ENCODE measurements at regions not wholly inside any gene's neighbourhood (a gene's known extent, or its start where the extent isn't known, plus 50 kb on each side); places are given as distances from the start of the nearest gene placed in this dataset.

DNA sequence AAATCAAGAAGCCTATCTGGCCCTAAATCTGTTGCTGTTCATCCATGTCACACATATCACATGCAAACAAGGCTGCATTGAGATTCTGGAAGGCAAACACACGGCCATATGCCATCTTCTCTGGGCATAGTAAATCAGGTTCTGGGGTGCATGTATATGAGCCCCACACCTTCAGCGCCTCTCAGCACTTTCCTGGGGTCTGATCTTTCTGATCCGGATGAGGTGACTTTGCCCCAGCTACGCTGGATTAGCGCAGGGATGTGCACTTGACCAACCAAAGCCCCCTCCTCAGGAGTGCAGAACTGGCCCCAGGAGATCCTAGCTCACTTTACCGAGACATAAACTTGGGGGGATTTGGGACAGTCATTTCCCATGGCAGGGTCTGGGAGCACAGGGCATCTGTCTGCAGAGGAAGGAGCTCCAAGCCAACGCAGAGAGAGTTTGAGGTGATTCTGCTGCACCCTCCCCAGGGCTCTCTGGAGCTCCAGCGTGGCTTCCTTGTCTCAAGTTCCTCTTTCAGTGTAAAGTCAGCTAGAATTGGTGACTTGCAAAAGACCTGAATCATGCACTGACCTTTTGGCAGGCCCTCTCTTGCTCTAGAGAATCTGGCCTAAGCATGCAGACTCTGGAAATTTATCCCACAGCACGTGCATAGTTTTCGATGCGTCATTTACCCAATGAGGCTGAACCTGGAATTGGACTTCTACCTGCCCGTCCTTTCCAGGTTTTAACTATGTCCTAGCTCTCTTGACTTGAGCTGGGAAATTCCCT is 63.5 kb upstream of the KLF13 start (continued):
- TF ChIP-seq SP1 (IDR thresholded peaks at IDR 0.05; ENCODE audit: low read depth, low read length) (peak; percentile 31), RELB (IDR thresholded peaks at IDR 0.05; ENCODE audit: low read depth) (peak; percentile 42; the same call in 1 of the 2 replicates), IKZF1 (conservative IDR thresholded peaks at IDR 0.05) (peak; percentile 36), TCF3 (IDR thresholded peaks at IDR 0.05; ENCODE audit: borderline replicate concordance, insufficient read depth, low read depth, low read length) (0 out of 2 replicates have a peak, but pooled peaks have one; percentile 12), POLR2A (IDR thresholded peaks at IDR 0.05; ENCODE audit: low read depth, low read length) (peak; percentile 42; the same call in 1 of the 2 replicates), PAX5 (IDR thresholded peaks at IDR 0.05; ENCODE audit: borderline replicate concordance, low read depth, low read length) (0 out of 2 replicates have a peak, but pooled peaks have one; percentile 55), ZNF207 (IDR thresholded peaks at IDR 0.05; ENCODE audit: borderline replicate concordance) (0 out of 2 replicates have a peak, but pooled peaks have one; percentile 41), NFIC (IDR thresholded peaks at IDR 0.05; ENCODE audit: low read depth, low read length) (no peak), TAF1 (IDR thresholded peaks at IDR 0.05; ENCODE audit: borderline replicate concordance, low read depth, low read length) (0 out of 2 replicates have a peak, but pooled peaks have one; percentile 26)
- TF ChIP-seq, protein P1, sequence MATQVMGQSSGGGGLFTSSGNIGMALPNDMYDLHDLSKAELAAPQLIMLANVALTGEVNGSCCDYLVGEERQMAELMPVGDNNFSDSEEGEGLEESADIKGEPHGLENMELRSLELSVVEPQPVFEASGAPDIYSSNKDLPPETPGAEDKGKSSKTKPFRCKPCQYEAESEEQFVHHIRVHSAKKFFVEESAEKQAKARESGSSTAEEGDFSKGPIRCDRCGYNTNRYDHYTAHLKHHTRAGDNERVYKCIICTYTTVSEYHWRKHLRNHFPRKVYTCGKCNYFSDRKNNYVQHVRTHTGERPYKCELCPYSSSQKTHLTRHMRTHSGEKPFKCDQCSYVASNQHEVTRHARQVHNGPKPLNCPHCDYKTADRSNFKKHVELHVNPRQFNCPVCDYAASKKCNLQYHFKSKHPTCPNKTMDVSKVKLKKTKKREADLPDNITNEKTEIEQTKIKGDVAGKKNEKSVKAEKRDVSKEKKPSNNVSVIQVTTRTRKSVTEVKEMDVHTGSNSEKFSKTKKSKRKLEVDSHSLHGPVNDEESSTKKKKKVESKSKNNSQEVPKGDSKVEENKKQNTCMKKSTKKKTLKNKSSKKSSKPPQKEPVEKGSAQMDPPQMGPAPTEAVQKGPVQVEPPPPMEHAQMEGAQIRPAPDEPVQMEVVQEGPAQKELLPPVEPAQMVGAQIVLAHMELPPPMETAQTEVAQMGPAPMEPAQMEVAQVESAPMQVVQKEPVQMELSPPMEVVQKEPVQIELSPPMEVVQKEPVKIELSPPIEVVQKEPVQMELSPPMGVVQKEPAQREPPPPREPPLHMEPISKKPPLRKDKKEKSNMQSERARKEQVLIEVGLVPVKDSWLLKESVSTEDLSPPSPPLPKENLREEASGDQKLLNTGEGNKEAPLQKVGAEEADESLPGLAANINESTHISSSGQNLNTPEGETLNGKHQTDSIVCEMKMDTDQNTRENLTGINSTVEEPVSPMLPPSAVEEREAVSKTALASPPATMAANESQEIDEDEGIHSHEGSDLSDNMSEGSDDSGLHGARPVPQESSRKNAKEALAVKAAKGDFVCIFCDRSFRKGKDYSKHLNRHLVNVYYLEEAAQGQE (IDR thresholded peaks at IDR 0.05; ENCODE audit: low read depth, low read length), result no peak
